Epithelial cell of esophagus (primary cell): ENCODE measurements at regions not wholly inside any gene's neighbourhood (a gene's known extent, or its start where the extent isn't known, plus 50 kb on each side); places are given as distances from the start of the nearest gene placed in this dataset.

Experiments
- DNase-seq: peaks from one replicate; pipeline ENCODE4 v3.0.0; 2010; ENCODE audit warnings: low read depth
- H3K4me3 ChIP-seq: 2 replicates; pipeline ENCODE4 v1.5.1; 2011; ENCODE audit warnings: mild to moderate bottlenecking, low read length, control low read depth
- TF ChIP-seq, protein P1 (sequence below): IDR thresholded peaks from 2 replicates; pipeline ENCODE4 v1.5.1; 2011; ENCODE audit warnings: low read depth, mild to moderate bottlenecking, low read length, control low read depth, inconsistent platforms; ENCODE audit not compliant: insufficient read depth; ENCODE audit errors: missing control alignments

DNA sequence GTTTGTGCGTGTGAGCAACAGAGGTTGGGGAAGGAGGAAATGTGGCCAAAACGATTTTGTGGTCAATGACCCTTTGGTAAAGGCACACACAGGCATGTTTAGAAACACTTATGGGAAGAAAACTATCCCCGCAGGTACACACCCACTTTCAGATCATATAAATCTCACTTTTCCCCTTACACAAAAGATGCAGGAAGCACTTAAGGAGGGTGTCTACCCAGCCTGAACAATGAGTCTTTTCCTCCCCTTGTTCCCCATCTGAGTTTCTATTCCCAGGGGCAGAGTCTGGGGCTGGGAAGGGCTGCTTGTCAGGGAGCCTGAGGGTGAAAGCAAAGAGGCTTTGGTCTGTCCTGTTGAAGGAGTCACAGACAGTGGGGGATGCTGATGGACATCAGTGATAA lies 193.2 kb upstream of the SALL4 start:
- DNase-seq = no peak
- no peak overlapping the region for H3K4me3 ChIP-seq
- TF ChIP-seq, protein P1, sequence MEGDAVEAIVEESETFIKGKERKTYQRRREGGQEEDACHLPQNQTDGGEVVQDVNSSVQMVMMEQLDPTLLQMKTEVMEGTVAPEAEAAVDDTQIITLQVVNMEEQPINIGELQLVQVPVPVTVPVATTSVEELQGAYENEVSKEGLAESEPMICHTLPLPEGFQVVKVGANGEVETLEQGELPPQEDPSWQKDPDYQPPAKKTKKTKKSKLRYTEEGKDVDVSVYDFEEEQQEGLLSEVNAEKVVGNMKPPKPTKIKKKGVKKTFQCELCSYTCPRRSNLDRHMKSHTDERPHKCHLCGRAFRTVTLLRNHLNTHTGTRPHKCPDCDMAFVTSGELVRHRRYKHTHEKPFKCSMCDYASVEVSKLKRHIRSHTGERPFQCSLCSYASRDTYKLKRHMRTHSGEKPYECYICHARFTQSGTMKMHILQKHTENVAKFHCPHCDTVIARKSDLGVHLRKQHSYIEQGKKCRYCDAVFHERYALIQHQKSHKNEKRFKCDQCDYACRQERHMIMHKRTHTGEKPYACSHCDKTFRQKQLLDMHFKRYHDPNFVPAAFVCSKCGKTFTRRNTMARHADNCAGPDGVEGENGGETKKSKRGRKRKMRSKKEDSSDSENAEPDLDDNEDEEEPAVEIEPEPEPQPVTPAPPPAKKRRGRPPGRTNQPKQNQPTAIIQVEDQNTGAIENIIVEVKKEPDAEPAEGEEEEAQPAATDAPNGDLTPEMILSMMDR = no peak

DNA sequence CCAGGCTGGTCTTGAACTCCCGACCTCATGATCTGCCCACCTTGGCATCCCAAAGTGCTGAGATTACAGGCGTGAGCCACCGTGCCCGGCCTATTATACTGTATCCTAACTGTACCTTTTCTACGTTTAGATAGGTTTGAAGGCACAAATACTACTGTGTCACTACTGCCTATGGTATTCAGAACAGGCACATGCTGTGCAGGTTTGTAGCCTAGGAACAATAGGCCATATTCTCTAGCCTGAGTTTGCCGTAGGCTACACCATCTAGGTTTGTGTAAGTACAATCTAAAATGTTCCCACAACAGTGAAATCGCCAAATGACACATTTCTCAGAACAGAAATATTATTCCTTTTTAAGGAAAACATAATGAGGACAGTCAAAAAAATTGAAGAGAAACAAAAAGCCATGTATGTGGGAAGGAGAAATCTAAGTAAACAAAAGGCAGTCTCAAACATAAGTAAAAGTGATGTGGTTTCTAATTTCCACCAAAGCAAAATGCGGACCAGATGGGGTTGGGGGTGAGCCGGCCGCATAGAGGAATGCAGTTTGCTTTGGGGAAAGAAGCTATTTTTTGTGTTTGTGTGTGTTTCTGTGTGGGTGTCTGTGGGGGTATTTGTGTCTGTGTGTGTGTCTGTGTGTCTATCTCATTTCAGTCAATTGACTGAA lies 192.6 kb upstream of the SALL4 start:
- DNase-seq = no peak
- H3K4me3 ChIP-seq = no peak overlapping the region
- TF ChIP-seq, protein P1 = no peak

DNA sequence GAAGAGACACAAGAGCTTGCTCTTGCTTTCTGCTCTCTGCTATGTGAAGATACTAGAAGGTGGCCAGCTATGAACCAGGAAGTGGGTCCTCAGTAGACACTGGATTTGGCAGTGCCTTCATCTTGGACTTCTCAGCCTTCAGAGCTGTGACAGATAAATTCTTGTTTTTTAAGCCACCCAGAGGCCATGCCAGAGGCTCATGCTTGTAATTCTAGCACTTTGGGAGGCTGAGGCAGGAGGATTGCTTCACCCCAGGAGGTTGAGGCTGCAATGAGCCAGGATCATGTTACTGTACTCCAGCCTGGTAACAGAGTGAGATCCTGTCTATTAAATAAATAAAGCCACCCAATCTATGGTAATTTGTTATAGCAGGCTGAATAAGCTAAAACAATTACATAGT lies 185.5 kb upstream of the SALL4 start:
- no peak for DNase-seq
- H3K4me3 ChIP-seq = no peak overlapping the region
- TF ChIP-seq, protein P1 = no peak

DNA sequence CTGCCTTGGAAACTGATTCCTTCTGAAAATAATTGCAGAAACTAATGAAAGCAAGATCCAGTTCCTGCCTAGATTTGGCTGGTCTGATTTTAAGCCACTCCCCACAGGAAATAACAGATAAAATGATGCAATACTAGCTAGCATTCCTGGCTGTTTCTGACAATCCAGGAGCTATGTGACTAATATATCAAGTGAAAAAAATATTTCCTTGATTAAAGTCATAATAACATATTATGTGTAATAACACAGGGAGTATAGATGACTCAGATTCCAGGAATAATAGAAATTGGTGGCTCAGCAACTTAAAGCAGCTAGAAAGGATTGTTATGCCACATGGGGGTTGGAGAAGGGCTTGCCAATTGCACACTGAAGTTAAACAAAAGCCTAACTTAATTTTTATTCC lies 182.7 kb upstream of the SALL4 start:
- DNase-seq = peak; percentile 92
- H3K4me3 ChIP-seq = no peak overlapping the region
- TF ChIP-seq, protein P1 = no peak

DNA sequence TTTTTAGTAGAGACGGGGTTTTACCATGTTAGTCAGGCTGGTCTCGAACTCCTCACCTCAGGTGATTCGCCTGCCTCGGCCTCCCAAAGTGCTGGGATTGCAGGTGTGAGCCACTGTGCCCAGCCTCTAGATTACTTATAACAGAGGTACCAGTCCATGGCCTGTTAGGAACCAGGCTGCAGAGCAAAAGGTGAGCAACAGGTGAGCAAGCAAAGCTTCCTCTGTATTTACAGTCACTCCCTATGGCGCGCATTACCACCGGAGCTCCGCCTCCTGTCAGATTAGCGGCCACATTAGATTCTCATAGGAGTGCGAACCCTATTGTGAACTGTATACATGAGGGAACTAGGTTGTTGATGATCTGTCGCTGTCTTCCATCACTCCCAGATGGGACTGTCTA lies 178.0 kb upstream of the SALL4 start:
- TF ChIP-seq, protein P1 = no peak
- DNase-seq = no peak
- H3K4me3 ChIP-seq = no peak overlapping the region

DNA sequence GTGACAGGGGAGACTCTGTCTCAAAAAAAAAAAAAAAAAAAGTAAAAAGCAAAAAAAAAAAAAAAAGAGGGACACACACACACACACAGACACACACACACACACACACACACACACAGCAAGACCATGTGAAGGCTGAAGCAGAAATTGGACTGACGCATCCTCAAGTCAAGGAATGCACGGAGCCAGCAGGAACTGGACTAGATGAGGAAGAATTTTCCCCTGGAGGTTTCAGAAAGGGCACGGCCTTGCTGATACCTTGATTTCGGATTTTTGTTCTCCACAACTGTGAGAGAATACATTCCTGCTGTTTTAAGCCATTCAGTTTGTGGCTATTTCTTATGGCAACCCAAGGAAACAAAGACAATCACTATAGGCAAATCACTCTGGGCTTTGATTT lies 176.9 kb upstream of the SALL4 start:
- H3K4me3 ChIP-seq = no peak overlapping the region
- TF ChIP-seq, protein P1 = no peak
- no peak for DNase-seq

DNA sequence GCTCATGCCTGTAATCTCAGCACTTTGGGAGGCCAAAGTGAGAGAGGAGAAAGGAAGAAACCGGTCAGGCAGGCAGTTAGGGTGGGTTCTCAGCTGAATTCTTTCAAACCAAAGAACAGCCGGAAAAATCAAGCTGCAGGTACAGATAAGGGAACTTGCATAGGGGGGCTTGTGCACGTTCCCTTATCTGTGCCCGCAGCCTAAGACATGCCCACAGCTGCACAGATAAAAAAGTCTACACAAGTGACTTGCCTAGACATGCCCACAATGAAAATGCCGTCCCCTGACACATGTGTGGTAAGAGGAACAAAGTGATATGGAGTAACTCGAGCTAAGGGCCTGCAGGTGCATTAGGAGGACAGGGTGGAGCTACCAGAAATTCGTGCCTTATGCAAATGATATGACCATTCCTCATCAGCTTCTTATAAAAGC lies 175.8 kb upstream of the SALL4 start:
- TF ChIP-seq, protein P1 = no peak
- DNase-seq = peak; percentile 72
- H3K4me3 ChIP-seq = no peak overlapping the region
